Loucy (cell line): ENCODE measurements at regions not wholly inside any gene's neighbourhood (a gene's known extent, or its start where the extent isn't known, plus 50 kb on each side); places are given as distances from the start of the nearest gene placed in this dataset.

ENCODE experiments used
- H2AFZ ChIP-seq: fragments of 200-600 bp; sonication (generic); 2 replicates; pipeline ENCODE4 v1.6.0; 2016; ENCODE audit warnings: antibody characterized with exemption, mild to moderate bottlenecking, low read length, moderate library complexity
- H3F3A ChIP-seq: fragments of 200-600 bp; 2 replicates; pipeline ENCODE4 v1.6.0; 2016; ENCODE audit warnings: antibody characterized with exemption, low read depth, mild to moderate bottlenecking
- H3K27me3 ChIP-seq: fragments of 200-600 bp; sonication (generic); 2 replicates; pipeline ENCODE4 v1.6.1; 2014; ENCODE audit warnings: low read length, mild to moderate bottlenecking; ENCODE audit not compliant: insufficient read depth, poor library complexity, severe bottlenecking
- H3K36me3 ChIP-seq: fragments of 200-600 bp; sonication (generic); 2 replicates; pipeline ENCODE4 v1.6.1; 2016; ENCODE audit warnings: low read length; ENCODE audit not compliant: insufficient read depth
- H3K4me1 ChIP-seq: fragments of 200-600 bp; sonication (generic); 2 replicates; pipeline ENCODE4 v1.5.1; 2014; ENCODE audit warnings: low read length, mild to moderate bottlenecking; ENCODE audit not compliant: insufficient read depth, poor library complexity, severe bottlenecking
- H3K4me2 ChIP-seq: fragments of 200-600 bp; sonication (generic); 2 replicates; pipeline ENCODE4 v1.6.0; 2014; ENCODE audit warnings: antibody characterized with exemption, low read length, low read depth, mild to moderate bottlenecking; ENCODE audit not compliant: poor library complexity, severe bottlenecking
- H3K4me3 ChIP-seq: fragments of 200-600 bp; sonication (generic); 2 replicates; pipeline ENCODE4 v1.5.1; 2014; ENCODE audit warnings: low read length, mild to moderate bottlenecking, mixed read lengths; ENCODE audit not compliant: poor library complexity, severe bottlenecking
- H3K79me2 ChIP-seq: fragments of 200-600 bp; sonication (generic); 2 replicates; pipeline ENCODE4 v1.6.1; 2014; ENCODE audit warnings: low read length; ENCODE audit not compliant: insufficient read depth
- H3K9ac ChIP-seq: fragments of 200-600 bp; sonication (generic); 2 replicates; pipeline ENCODE4 v1.6.0; 2014; ENCODE audit warnings: mild to moderate bottlenecking, low read depth, low read length, moderate library complexity; ENCODE audit not compliant: poor library complexity, severe bottlenecking
- H3K9me2 ChIP-seq: fragments of 200-600 bp; sonication (generic); replicated peaks from 2 replicates; pipeline ENCODE4 v1.6.1; 2016; ENCODE audit warnings: low read depth, low read length, mixed read lengths
- H3K9me3 ChIP-seq: fragments of 200-600 bp; sonication (generic); 2 replicates; pipeline ENCODE4 v1.6.1; 2014; ENCODE audit warnings: mild to moderate bottlenecking, antibody characterized with exemption, low read length, low read depth; ENCODE audit not compliant: insufficient read depth
- H4K20me1 ChIP-seq: fragments of 200-600 bp; sonication (generic); 2 replicates; pipeline ENCODE4 v1.6.0; 2014; ENCODE audit warnings: antibody characterized with exemption, low read length, mild to moderate bottlenecking; ENCODE audit not compliant: insufficient read depth, poor library complexity, severe bottlenecking
- CTCF ChIP-seq: fragments of 200-600 bp; sonication (generic); conservative IDR thresholded peaks from 2 replicates; pipeline ENCODE4 v1.5.1; 2014; ENCODE audit warnings: mild to moderate bottlenecking, antibody characterized with exemption, low read length
- EZH2phosphoT487 ChIP-seq: fragments of 200-600 bp; IDR thresholded peaks from 2 replicates; pipeline ENCODE4 v1.6.1; 2018; ENCODE audit warnings: antibody characterized with exemption, mild to moderate bottlenecking, moderate library complexity, borderline replicate concordance

DNA sequence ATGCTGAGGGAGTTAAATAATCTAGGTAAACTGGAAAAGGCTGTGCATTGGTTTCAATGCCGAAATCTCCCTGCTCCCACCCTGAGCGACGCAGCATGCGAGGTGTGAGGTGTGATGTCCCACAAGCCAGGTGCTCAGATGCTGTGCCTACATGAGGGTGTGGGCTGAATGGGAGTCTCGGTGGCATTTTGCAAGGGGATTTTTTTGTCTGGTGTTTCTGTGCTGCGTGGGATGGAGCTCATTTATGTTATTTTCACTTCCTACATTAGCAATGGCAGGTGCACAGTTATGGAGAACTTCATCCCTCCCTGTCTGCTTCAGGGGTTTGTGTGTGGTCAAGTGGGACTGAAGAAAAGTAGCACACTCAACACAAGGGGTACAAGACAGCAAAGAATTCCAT lies 110.2 kb upstream of the CCDC68 start:
- no peak overlapping the region for H3K9ac ChIP-seq
- H2AFZ ChIP-seq: no peak overlapping the region
- H3K79me2 ChIP-seq: no peaks in the 10 kb centered on the region
- no peak overlapping the region for H3K4me2 ChIP-seq
- H3K27me3 ChIP-seq: no peaks in the 10 kb centered on the region
- no peaks in the 10 kb centered on the region for H3K9me3 ChIP-seq
- H4K20me1 ChIP-seq: no peaks in the 10 kb centered on the region
- no peaks in the 10 kb centered on the region for H3K36me3 ChIP-seq
- no peak overlapping the region for H3K4me3 ChIP-seq
- TF ChIP-seq EZH2phosphoT487: no peak
- no peak for TF ChIP-seq CTCF
- H3K4me1 ChIP-seq: no peaks in the 10 kb centered on the region
- no peaks in the 10 kb centered on the region for H3K9me2 ChIP-seq
- H3F3A ChIP-seq: no peaks in the 10 kb centered on the region

GRCh38 chr18:55064760-55065159 lies 105.5 kb upstream of the CCDC68 start:
- H3K27me3 ChIP-seq: no peaks in the 10 kb centered on the region
- H4K20me1 ChIP-seq: no peaks in the 10 kb centered on the region
- no peaks in the 10 kb centered on the region for H3K79me2 ChIP-seq
- H3K4me2 ChIP-seq: no peak overlapping the region
- no peaks in the 10 kb centered on the region for H3K9me3 ChIP-seq
- H3K9me2 ChIP-seq: no peaks in the 10 kb centered on the region
- no peak for TF ChIP-seq EZH2phosphoT487
- no peak for TF ChIP-seq CTCF
- no peaks in the 10 kb centered on the region for H3K4me1 ChIP-seq
- H3F3A ChIP-seq: no peaks in the 10 kb centered on the region
- no peak overlapping the region for H2AFZ ChIP-seq
- no peaks in the 10 kb centered on the region for H3K36me3 ChIP-seq
- no peak overlapping the region for H3K9ac ChIP-seq
- no peak overlapping the region for H3K4me3 ChIP-seq

DNA sequence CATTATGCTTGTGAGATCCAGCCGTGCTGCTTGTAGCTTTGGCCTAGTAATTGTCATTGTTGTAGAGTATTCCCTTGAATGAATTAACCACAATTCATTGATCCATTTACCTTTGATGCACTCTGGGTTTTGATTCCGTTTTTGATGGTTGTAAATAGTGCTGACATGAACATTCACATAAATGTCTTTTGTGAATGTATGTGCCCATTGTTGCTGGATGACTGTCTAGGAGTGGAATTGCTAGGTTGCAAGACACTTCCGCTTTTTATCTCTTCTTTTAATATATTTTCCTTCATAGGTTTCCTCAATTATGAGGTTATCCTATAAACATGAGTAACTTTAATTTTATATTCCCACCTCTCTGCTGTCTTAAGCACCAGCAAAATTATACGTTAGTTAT lies 104.8 kb upstream of the CCDC68 start:
- TF ChIP-seq CTCF (no peak), EZH2phosphoT487 (no peak)
- Histone ChIP-seq H4K20me1 (no peaks in the 10 kb centered on the region), H3F3A (no peaks in the 10 kb centered on the region), H3K79me2 (no peaks in the 10 kb centered on the region), H2AFZ (no peak overlapping the region), H3K27me3 (no peaks in the 10 kb centered on the region), H3K9me2 (no peaks in the 10 kb centered on the region), H3K9me3 (no peaks in the 10 kb centered on the region), H3K9ac (no peak overlapping the region), H3K4me2 (no peak overlapping the region), H3K4me3 (no peak overlapping the region), H3K36me3 (no peaks in the 10 kb centered on the region), H3K4me1 (no peaks in the 10 kb centered on the region)
